ENCODE measurements at regions not wholly inside any gene's neighbourhood (a gene's known extent, or its start where the extent isn't known, plus 50 kb on each side); places are given as distances from the start of the nearest gene placed in this dataset.

DNA sequence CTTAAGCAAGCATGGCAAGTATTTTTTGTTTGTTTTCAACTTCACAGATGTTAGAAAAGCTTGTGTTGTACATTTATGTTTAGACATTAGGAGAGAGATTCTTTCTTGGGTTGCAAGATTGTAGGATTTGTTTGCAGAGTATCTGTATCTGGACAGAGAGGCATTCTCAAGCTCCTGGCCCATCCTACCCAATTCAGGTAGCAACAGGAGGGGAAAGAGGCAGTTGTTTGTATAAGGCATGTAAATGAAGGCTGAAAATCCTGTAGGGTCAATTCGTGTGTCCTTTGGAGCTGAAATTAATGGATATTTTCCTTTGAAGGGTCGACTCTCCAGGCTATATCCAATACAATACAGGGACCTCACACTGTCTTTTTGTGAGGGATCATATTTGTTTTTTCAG is 147.3 kb downstream of the KCNRG start:
- TF ChIP-seq, protein P1, sequence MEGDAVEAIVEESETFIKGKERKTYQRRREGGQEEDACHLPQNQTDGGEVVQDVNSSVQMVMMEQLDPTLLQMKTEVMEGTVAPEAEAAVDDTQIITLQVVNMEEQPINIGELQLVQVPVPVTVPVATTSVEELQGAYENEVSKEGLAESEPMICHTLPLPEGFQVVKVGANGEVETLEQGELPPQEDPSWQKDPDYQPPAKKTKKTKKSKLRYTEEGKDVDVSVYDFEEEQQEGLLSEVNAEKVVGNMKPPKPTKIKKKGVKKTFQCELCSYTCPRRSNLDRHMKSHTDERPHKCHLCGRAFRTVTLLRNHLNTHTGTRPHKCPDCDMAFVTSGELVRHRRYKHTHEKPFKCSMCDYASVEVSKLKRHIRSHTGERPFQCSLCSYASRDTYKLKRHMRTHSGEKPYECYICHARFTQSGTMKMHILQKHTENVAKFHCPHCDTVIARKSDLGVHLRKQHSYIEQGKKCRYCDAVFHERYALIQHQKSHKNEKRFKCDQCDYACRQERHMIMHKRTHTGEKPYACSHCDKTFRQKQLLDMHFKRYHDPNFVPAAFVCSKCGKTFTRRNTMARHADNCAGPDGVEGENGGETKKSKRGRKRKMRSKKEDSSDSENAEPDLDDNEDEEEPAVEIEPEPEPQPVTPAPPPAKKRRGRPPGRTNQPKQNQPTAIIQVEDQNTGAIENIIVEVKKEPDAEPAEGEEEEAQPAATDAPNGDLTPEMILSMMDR (IDR thresholded peaks at IDR 0.05) = no peak
- no peak for TF ChIP-seq POLR2A (IDR thresholded peaks at IDR 0.05)

Measured in heart left ventricle (tissue), 13 donors.